DMS79 treated with DMSO at 0.1 percent for 48 hours (cell line): ENCODE measurements at regions not wholly inside any gene's neighbourhood (a gene's known extent, or its start where the extent isn't known, plus 50 kb on each side); places are given as distances from the start of the nearest gene placed in this dataset.

Experiments
- DNase-seq: peaks from one replicate; lab custom pipeline; 2025; lab: John Stamatoyannopoulos, UW

DNA sequence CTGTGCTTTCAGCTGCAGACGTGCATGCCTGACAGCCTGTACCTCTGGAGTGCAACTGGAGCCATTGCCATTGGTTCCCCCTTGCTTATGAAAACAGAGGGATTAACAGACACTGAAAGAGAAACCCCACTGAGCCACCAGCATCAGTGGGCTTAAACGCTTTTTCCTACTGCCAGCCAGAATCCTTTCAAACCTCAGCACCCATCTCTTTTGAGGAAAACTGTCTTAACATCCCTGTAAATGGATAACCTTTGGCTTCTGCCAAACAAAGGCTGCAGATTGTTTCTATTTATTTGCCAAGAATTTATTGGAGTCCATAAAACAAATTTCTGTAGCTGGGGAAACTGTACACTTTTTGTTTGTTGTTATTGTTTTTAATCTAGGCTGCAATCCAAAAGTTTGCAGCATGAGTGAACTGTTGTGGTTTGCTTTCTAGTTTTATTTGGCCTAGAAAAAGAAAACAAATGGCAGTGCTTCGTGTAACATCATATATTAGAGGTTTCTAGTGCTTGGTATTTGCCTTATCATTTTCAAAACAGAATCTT is 369.2 kb upstream of the IL12A start:
- DNase-seq, result peak; percentile 73

DNA sequence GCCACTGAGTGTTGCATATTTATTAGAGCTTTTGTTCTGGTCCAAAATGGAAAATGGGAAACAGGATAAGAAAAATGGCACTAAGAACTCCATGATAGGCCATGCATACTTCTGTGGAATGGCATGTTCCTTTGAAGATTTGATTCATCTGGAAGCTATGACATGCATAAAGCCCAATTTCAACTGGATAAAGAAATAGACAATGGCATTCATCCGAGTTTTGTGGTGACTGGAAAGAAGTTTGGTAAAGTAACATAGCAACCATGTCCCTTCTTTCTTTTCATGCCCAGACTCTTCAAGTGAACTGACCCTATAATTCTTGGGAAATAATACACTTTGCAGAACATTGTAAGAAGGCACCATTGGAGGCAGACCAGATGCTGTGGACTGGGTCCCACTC is 368.4 kb upstream of the IL12A start:
- no peak for DNase-seq

DNA sequence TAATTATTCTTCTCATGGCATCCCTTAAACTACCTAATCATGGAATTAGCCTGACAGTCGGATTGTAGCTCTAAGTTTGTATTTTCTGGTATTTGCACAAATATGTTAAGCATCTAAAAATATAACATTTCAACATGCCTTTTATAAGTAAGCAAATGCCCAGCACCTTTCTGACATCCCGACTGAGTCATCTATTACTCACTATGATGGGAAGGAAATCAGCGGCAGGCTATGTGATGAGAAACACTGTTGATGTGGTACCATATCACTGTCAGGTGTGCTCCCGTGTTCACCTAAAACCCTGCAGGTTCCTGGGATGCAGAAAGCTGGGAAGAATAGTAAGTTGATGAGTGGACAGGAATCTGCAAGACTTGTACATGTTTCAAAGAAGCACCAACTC is 367.8 kb upstream of the IL12A start:
- DNase-seq, result no peak

DNA sequence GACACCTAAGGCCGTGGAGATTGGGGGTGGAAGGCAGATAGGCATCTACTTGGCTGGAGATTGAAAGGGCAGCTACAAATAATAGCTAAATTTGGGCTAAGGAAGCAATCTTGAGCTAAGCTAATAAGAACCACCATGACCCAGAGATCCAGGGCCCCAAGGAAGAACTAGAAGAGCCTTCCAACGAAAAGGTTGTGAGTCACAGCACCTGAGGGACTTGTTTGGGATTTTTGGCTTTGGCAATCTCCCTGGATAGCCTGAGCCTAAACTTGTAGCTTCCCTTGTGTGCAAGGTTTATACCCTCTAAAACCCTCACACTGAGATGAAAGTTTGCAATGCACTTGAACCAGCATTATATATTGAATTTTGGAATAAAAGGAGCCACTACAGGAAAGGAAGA is 364.0 kb upstream of the IL12A start:
- DNase-seq, result no peak

DNA sequence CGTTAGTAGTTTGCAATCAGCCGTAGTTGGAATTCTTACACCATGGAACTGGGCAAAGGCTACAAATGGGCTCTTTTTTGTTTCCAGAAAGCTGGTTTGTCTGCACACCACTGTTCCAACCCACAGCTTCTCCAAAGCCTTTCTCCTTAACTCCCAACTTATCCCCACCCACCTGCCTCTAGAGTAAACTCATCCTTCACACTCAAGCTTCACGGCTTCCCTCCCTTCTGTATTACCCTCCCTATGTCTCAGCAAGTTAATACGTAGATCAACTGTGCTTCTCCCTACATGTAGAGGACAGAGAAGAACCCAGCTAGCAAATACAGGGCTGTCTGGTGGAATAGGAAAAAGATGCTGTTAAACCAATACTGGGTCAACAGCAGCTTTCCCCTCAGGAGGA is 363.0 kb upstream of the IL12A start:
- no peak for DNase-seq

DNA sequence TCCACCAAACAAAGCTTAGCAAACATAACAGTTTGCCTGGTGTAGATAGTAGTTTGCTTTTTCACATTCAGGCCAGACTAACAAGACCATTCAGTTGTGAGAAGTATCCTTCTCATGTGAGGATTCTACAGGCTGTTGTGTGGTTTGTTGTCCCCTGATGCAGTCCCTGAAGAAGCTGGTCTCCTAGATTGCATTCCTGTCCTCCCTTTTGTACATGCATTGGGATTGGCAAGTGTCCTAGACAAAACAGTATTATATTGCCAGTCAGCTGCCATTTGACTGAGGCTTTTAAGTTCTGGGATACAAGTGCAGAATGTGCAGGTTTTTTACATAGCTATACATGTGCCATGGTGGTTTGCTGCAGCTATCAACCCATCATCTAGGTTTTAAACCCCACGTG is 362.0 kb upstream of the IL12A start:
- no peak for DNase-seq

DNA sequence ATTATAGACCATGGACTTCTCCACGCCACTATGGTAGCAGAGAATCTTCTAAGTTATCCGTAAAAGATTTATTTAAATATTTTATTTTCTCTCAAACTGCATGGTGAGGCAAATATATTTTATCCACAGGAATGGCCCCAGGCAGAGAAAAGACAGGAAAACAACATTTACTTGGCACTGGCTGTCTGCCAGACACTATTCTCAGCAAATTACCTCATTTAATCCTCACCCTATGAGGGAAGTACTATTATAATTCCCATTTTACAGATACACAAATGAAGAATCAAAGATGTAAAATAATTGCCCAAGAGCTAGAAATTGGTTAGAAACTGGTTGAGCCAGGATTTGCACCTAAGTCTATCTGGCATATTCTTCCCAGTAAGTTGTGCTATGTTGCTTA is 361.4 kb upstream of the IL12A start:
- DNase-seq, result no peak

DNA sequence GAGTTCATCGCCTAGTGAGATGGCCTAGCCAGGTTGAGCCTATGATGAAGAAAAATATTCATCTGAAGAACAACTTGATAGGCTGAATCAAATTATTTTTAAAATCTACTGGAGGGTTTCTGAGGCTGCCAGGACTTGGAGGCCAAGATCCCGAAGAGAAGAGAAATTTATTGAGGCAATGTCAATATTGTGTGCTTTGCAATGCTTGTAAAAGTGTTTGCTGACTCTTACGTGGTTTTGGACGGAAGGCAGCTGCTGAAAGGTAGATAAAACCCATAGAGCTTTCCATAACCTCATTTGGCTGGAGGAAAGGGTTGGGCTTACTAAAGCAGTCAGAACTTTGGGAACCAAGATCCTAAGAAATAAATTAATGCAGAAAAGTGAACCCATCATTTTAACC is 361.0 kb upstream of the IL12A start:
- DNase-seq, result peak; percentile 25

DNA sequence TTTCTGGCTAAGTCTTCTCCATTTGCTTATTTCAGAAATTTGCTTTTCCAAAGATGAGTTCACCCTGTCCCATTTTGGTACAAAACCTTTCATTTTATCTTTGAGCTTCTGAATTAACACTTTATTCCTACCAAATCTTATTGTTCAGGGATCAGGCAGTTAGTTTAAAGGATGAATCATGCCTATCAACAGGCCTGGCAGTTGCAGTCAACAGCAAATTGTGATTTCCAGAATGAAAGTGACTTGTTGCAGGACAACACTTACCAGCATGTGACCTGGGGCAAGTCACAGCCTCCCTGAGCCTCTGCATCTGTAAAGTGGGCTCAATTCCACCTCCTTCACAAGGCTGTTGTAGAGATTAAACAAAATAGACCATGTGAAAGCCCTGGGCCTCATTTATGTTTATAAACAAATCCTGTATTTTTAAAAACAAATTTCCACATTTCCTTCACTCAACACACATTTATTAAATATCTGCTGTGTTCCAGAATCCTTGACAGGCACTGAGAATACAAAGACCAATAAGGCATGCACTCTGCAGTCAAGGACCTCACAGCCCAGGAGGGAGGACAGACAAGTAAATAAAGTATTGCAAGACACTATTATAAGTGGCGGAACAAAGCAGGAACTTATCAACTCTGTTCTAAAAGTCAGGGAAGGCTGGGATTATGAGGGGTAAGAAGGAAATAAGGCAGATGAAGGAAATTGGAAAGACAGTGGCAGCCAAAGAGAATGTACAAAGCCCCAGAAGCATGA is 359.1 kb upstream of the IL12A start:
- no peak for DNase-seq

DNA sequence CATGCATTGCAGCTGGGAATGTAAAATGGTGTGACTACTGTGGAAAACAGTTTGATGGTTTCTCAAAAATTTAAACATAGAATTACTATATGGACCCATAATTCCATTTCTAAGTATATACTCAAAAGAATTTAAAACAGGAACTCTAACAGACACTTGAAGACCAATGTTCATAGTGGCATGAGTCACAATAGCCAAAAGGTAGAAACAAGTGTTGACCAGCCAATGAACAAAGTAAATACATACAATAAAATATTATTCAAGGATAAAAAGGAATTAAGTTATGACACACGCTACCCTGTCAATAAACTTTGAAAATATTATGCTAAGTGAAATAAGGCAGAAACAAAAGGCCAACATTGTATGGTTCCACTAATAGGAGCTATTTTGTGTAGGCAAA is 357.4 kb upstream of the IL12A start:
- DNase-seq, result no peak

DNA sequence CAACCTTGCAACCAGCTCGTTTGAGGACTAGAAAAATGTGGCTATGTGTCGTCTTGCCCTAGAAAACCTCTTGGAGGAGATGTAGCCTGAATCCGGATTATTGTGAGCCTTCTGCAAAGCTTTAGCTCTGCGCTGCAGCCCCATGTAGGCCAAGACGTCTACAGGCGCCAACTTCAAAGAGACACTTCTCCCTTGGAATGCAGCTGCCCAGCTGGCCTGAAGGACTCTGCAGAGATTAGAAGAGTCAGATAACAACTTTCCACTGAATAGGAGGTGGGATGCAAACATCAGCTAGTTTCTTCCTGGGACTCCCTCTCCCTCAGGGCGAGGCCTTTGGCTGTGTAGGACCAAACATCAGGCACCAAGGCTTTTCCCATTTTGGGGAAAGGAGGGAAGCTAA is 356.5 kb upstream of the IL12A start:
- no peak for DNase-seq

DNA sequence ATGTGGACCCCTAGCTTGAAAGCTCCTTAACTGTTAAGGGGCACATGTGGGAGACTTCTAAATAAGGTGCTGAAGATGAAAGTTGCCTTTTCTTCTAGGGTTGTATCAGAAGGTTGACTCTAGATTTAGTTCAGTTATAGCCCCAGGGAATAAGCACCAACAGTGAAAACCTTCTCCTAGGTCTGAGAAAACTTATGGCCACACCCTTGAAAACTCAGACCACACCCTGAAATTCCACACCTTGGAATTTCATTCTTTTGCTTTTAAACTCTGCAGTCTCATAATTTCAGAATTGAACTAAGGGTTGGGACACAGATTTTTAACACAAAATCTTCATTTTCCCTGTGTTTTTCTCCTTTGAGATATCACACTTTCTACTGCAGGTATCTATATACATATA is 355.8 kb upstream of the IL12A start:
- DNase-seq, result no peak

DNA sequence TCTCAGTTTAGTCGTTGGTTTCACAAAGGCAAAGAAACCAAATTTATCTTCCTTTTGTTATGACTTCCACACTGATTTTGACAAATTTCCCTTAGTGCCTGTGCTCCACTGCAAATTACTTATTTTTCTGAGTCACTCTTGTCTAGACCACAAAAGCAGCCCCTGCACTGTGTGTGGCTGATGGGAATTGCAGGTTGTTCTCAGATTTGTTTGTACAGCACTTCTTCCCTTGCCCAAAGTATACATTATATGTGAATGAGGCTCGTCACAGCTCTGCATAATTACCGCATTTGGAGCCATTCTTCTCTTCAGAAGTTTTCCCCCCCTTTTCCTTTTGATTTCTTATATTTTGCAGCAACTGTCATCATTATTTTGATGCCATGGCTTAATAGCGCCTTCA is 354.2 kb upstream of the IL12A start:
- DNase-seq, result peak; percentile 21

DNA sequence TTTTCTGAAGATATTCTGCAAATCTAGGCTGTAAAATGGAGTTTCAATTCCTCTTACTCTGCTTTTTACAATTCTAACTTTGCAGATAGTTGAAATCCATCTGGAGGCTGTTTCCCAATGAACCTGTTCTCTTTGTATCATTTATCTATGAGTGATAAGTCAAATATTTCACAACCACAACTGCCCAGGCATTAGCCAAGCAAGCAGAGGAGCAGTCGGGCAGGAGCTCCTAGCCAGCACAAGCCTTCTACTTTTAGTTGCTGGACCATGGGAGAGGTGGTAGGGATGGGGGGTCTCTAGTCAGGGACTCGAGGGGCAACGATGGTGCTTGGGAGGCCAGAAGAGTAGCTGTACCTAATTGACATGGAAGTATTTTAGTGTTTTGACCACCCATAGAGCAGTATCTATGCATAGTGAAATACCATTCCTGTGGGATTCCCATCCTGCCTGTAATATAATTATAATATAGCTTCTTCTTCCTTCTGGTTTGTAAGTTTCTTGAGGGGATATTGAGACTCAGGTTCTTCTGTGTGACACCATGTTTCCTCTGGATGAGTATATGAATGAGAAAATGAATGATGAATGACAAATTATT is 353.5 kb upstream of the IL12A start:
- DNase-seq, result no peak

DNA sequence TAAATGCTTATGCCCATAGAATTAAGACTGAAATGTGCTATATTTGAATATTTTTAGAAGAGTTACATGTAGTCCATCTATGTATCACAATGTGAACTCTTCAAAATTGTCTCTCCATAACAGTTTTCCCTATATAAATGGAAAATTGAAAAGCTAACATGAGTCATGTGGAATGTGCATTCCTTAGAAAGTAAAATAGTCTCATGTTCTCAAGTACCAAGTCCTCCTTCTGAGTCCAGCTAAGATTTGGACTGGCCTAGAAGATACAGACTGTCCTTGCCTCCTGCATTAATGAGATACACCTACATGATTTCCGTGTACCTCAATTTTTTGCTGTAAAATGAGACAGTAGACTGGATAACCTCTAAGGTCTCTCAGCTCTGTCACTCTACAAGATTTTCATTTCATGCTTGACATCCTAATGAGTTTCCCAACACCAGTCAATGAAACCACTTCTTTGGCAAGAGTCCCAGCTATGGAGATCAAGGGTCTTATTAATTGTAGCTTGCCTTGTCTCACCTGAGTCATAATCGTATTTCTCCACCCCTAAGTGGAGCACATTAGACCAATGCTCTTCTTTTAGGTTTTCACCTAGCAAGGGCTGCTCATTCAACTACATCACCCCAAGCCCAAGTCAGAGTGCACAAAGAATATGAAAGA is 350.6 kb upstream of the IL12A start:
- no peak for DNase-seq

DNA sequence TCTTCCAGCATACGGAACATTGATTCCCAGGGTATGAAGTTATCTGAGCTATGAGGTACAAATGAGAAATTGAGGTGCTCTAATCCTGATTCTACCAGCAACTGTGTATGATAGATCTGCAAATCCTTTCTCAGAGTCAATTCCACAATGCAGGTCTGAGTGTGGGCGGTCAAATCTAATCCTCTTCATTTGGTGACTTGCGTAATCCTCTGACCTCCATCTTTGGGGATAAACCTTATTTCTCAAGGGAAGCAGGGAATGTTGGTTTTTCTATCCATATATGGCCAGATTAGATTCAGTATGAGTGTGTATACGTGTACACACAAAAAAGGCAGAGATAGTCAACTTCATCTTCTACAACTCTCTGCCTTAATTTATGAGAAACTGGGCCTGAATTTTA is 348.4 kb upstream of the IL12A start:
- no peak for DNase-seq

DNA sequence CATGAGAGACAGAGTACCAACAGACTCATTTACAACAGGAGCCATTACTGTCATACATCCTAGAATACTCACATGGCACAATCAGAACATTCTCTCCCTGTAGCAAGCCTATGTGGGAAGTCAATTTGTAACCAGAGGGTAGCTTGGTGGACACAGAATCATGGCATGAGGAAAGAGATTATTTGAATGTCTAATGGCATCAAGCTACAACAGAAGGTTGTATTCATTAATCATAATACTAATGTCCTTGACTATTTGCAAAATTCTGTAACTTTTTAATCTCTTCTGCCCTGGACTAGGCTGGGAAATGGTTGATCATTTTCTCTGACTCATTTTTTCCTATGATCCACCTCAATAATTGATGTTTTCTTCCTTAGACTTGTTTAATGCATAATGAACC is 345.2 kb upstream of the IL12A start:
- DNase-seq, result no peak

DNA sequence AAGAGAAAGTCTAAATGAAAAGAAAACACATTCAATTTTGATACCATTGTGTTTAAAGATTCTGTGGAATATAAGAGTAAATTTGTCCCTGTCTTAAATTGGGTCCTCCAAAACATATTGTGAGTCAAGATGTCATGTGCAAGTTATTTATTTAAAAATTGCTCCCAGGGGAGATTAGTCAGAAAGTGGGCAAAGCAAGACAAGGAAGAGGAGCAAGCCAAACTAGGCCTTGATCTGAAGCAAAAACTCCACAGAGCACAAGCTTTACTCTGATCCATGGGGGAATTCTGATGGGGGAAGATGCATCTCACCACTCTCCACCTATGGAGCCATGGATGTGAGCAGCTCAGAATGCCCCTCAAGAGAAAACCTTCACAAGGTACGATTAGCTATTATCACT is 342.8 kb upstream of the IL12A start:
- DNase-seq, result no peak

DNA sequence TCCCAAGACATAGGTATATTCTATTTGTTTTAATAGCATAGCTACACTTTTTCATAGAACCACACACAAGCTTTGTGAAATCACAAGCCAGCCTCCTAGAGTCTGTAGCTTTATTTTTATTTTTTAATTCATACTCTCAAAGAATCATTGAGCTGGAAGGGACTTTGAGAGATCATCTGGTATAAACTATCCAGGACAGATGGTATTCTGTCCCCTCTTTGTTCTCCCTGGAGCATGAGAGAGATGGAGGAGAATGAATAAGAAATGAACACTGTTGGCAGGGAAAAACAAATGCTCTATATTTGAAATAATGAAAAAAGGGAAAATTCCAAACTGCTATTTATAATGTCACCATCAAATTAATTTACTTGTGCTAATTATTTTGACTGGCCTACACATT is 338.7 kb upstream of the IL12A start:
- DNase-seq, result no peak

DNA sequence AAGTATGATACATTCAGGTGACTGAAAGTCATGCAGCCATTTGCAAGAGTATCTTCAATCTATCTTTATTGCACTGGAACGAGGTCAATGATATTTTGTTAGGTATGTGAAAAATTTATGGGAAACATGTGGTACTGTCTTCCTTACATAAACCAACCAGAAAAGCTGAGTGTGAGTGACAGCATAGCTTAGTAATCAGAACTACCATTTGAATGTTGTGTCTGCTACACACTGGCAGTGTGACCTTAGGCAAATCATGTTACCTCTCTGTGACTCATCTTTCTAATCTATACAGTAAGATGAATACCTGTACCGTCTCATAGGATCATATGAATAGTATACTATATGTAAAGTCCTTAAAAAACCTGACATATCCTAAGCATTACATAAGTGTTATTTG is 337.9 kb upstream of the IL12A start:
- no peak for DNase-seq

DNA sequence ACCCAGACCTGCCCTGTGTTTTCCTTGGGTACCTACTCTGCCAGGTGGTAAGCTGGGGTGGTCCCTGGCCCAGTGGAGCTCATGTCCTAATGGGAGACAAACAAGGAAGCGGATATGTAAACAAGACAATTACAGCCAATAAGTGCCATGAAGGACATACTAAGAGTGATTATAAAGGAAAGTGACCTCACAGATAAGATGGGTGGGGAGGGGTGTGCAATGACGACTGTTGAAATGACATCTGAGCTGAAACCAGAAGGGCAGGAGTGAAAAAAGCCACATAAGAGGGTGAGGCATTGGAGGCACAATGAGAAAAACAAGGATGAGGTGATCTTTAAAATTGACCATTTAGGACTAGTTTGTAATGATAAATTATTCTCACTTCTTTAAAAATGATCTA is 336.2 kb upstream of the IL12A start:
- DNase-seq, result no peak

DNA sequence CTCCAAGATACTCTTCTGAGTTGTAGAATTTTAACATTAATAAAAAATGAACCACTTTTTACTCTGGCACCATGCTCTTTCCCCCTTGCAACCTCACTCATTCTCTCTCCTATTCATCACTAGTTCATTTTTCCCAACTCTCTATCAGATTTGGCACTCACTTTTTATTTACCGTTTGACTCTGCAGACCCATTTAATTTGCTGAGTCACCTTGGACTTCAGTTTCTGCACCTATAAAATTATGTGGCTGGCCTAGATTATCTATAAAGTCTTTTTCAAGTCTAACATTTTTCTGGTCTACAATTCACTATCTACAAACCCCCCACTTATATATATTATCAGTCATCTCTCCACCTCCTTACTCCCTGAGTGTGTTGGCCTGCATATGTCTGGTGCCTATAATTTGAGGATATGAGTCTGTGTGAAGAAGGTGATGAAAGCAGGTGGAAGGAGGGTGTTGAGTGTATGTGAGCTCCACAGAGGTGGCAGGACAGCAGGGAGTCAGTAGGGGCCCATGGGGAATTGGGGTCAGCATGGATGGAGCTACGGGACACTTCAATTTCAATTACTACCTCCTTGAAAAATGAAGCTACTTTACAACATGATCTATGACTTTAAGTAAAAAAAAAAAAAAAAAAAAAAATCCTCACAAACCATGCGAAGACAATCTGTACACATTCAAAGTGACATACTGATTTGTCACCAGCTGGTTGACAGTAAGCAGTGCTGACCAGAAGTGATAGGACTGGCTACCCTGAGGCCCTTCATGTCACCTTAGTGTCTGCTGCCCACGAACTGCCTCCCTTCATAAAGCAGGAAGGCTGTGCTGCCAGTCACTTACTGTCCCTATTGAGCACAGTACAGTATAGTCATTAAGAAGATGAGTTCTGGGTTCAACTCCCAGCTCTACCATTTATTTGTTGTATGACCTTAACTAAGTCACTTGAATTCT is 334.2 kb upstream of the IL12A start:
- DNase-seq, result no peak
